G401.6 (cell line): ENCODE measurements at regions not wholly inside any gene's neighbourhood (a gene's known extent, or its start where the extent isn't known, plus 50 kb on each side); places are given as distances from the start of the nearest gene placed in this dataset.
A peak's percentile ranks its signal among the peaks of the same experiment; 100 is the strongest.
"Not testable (repeated sequence)": the region's sequence is repeated elsewhere in the genome, so short reads cannot be mapped to it uniquely, and the experiment has no call there.

Experiments
- FAIRE-seq: peaks from 2 replicates; lab custom pipeline; 2012; peaks lifted over from hg19 to GRCh38; lab: Jason Lieb, UNC

- no peak for FAIRE-seq
These were observed 110.7 kb upstream of the IL12A start for GRCh38 chr3:159877924-159878323.

GRCh38 chr3:159879146-159879545, 109.5 kb upstream of the IL12A start:
- peak; percentile 60 for FAIRE-seq

GRCh38 chr3:159879598-159879997, 109.0 kb upstream of the IL12A start:
- FAIRE-seq: no peak

GRCh38 chr3:159881208-159881607, 107.4 kb upstream of the IL12A start:
- no peak for FAIRE-seq

GRCh38 chr3:159881828-159882309, 106.8 kb upstream of the IL12A start:
- no peak for FAIRE-seq

- FAIRE-seq: no peak
These were observed 106.3 kb upstream of the IL12A start for GRCh38 chr3:159882367-159882766.

GRCh38 chr3:159882790-159883779, 105.5 kb upstream of the IL12A start:
- peak; percentile 96 for FAIRE-seq

GRCh38 chr3:159884661-159885402, 103.8 kb upstream of the IL12A start:
- peak; percentile 86 for FAIRE-seq

GRCh38 chr3:159886050-159886449, 102.6 kb upstream of the IL12A start:
- no peak for FAIRE-seq

- not testable (repeated sequence) for FAIRE-seq
These were observed 102.1 kb upstream of the IL12A start for GRCh38 chr3:159886530-159886929.

- no peak for FAIRE-seq
These were observed 101.5 kb upstream of the IL12A start for GRCh38 chr3:159887168-159887567.

- FAIRE-seq: no peak
These were observed 100.7 kb upstream of the IL12A start for GRCh38 chr3:159887911-159888310.

- FAIRE-seq: no peak
These were observed 96.4 kb upstream of the IL12A start for GRCh38 chr3:159892171-159892795.

GRCh38 chr3:159892801-159893200, 95.8 kb upstream of the IL12A start:
- FAIRE-seq: no peak

GRCh38 chr3:159894386-159894785, 94.2 kb upstream of the IL12A start:
- no peak for FAIRE-seq

- FAIRE-seq: no peak
These were observed 93.2 kb upstream of the IL12A start for GRCh38 chr3:159895430-159895829.

- no peak for FAIRE-seq
These were observed 92.1 kb upstream of the IL12A start for GRCh38 chr3:159896543-159896942.

- no peak for FAIRE-seq
These were observed 91.1 kb upstream of the IL12A start for GRCh38 chr3:159897331-159898075.

GRCh38 chr3:159898147-159898546, 90.5 kb upstream of the IL12A start:
- FAIRE-seq: no peak

GRCh38 chr3:159899166-159899565, 89.5 kb upstream of the IL12A start:
- no peak for FAIRE-seq

GRCh38 chr3:159902546-159903314, 85.9 kb upstream of the IL12A start:
- FAIRE-seq: no peak
